Islet of Langerhans (tissue), 1 donor: ENCODE measurements at regions not wholly inside any gene's neighbourhood (a gene's known extent, or its start where the extent isn't known, plus 50 kb on each side); places are given as distances from the start of the nearest gene placed in this dataset.
"Not testable (repeated sequence)": the region's sequence is repeated elsewhere in the genome, so short reads cannot be mapped to it uniquely, and the experiment has no call there.

Experiments
- FAIRE-seq: peaks from one replicate; lab custom pipeline; 2011; peaks lifted over from hg19 to GRCh38; lab: Jason Lieb, UNC

- no peak for FAIRE-seq
Measured at GRCh38 chr6:145135702-145136101, 599.6 kb downstream of the EPM2A start.

GRCh38 chr6:145137425-145137824, 597.9 kb downstream of the EPM2A start:
- FAIRE-seq: no peak

GRCh38 chr6:145138469-145139139, 596.7 kb downstream of the EPM2A start:
- FAIRE-seq: no peak

GRCh38 chr6:145139140-145139850, 596.0 kb downstream of the EPM2A start:
- no peak for FAIRE-seq

GRCh38 chr6:145139895-145140294, 595.4 kb downstream of the EPM2A start:
- no peak for FAIRE-seq

GRCh38 chr6:145141572-145141971, 593.7 kb downstream of the EPM2A start:
- FAIRE-seq: no peak

GRCh38 chr6:145142958-145143357, 592.4 kb downstream of the EPM2A start:
- no peak for FAIRE-seq

GRCh38 chr6:145143379-145143778, 591.9 kb downstream of the EPM2A start:
- no peak for FAIRE-seq

- peak; percentile 92 for FAIRE-seq
Measured at GRCh38 chr6:145147559-145147958, 587.8 kb downstream of the EPM2A start.

GRCh38 chr6:145147981-145148749, 587.2 kb downstream of the EPM2A start:
- FAIRE-seq: peak; percentile 79

- FAIRE-seq: no peak
Measured at GRCh38 chr6:145148776-145149175, 586.5 kb downstream of the EPM2A start.

- FAIRE-seq: no peak
Measured at GRCh38 chr6:145151624-145152023, 583.7 kb downstream of the EPM2A start.

GRCh38 chr6:145153495-145153894, 581.8 kb downstream of the EPM2A start:
- FAIRE-seq: no peak

GRCh38 chr6:145155411-145155810, 579.9 kb downstream of the EPM2A start:
- no peak for FAIRE-seq

- FAIRE-seq: no peak
Measured at GRCh38 chr6:145155873-145156782, 579.2 kb downstream of the EPM2A start.

GRCh38 chr6:145158636-145159035, 576.7 kb downstream of the EPM2A start:
- not testable (repeated sequence) for FAIRE-seq

GRCh38 chr6:145159921-145160320, 575.4 kb downstream of the EPM2A start:
- no peak for FAIRE-seq

- no peak for FAIRE-seq
Measured at GRCh38 chr6:145161501-145161900, 573.8 kb downstream of the EPM2A start.

GRCh38 chr6:145169726-145170224, 565.5 kb downstream of the EPM2A start:
- FAIRE-seq: no peak

- no peak for FAIRE-seq
Measured at GRCh38 chr6:145175470-145175869, 559.9 kb downstream of the EPM2A start.

- no peak for FAIRE-seq
Measured at GRCh38 chr6:145178391-145178790, 556.9 kb downstream of the EPM2A start.
